Astrocyte (in vitro differentiated cells and primary cell): ENCODE measurements at regions not wholly inside any gene's neighbourhood (a gene's known extent, or its start where the extent isn't known, plus 50 kb on each side); places are given as distances from the start of the nearest gene placed in this dataset.

Source experiments
- DNase-seq: peaks from one replicate; pipeline ENCODE4 v3.0.0-alpha.2; 2010; ENCODE audit warnings: low read depth
- FAIRE-seq: peaks from 2 replicates; lab custom pipeline; 2011; peaks lifted over from hg19 to GRCh38; lab: Jason Lieb, UNC
- H2AFZ ChIP-seq: 2 replicates; pipeline ENCODE4 v1.6.0; 2012; ENCODE audit warnings: low read depth, low read length, inconsistent platforms
- H3K27ac ChIP-seq: 2 replicates; pipeline ENCODE4 v1.5.1; 2011; ENCODE audit warnings: low read depth, low read length, inconsistent platforms
- H3K27me3 ChIP-seq: 2 replicates; pipeline ENCODE4 v1.6.0; 2011; ENCODE audit warnings: low read length, inconsistent platforms; ENCODE audit not compliant: insufficient read depth
- H3K36me3 ChIP-seq: 2 replicates; pipeline ENCODE4 v1.5.1; 2011; ENCODE audit warnings: low read length, inconsistent platforms; ENCODE audit not compliant: insufficient read depth
- H3K4me1 ChIP-seq: 2 replicates; pipeline ENCODE4 v1.5.1; 2011; ENCODE audit warnings: low read length, inconsistent platforms; ENCODE audit not compliant: insufficient read depth
- H3K4me2 ChIP-seq: 2 replicates; pipeline ENCODE4 v1.6.0; 2012; ENCODE audit warnings: low read length, inconsistent platforms
- H3K4me3 ChIP-seq: 2 replicates; pipeline ENCODE4 v1.5.1; 2011; ENCODE audit warnings: low read depth, mild to moderate bottlenecking, low read length, inconsistent platforms; ENCODE audit not compliant: insufficient read depth
- H3K79me2 ChIP-seq: 2 replicates; pipeline ENCODE4 v1.6.0; 2012; ENCODE audit warnings: mild to moderate bottlenecking, low read length, inconsistent platforms; ENCODE audit not compliant: insufficient read depth
- H3K9ac ChIP-seq: 2 replicates; pipeline ENCODE4 v1.6.0; 2012; ENCODE audit warnings: mild to moderate bottlenecking, low read length, inconsistent platforms
- H3K9me3 ChIP-seq: 2 replicates; pipeline ENCODE4 v1.5.1; 2012; ENCODE audit warnings: low read depth, mild to moderate bottlenecking, low read length, inconsistent platforms; ENCODE audit not compliant: insufficient read depth
- H4K20me1 ChIP-seq: 2 replicates; pipeline ENCODE4 v1.6.0; 2012; ENCODE audit warnings: low read length, inconsistent platforms; ENCODE audit not compliant: insufficient read depth
- H3K27ac Mint-ChIP-seq: one replicate; pipeline ENCODE4 v1.8.0; 2021; ENCODE audit warnings: mild to moderate bottlenecking, mixed read lengths; ENCODE audit not compliant: unreplicated experiment
- H3K27me3 Mint-ChIP-seq: one replicate; pipeline ENCODE4 v1.8.0; 2021; ENCODE audit warnings: low read depth, mixed read lengths; ENCODE audit not compliant: unreplicated experiment
- H3K36me3 Mint-ChIP-seq: one replicate; pipeline ENCODE4 v1.8.0; 2021; ENCODE audit warnings: low read depth, mixed read lengths; ENCODE audit not compliant: unreplicated experiment
- H3K4me1 Mint-ChIP-seq: one replicate; pipeline ENCODE4 v1.8.0; 2021; ENCODE audit warnings: low read depth, mixed read lengths; ENCODE audit not compliant: unreplicated experiment
- H3K4me3 Mint-ChIP-seq: one replicate; pipeline ENCODE4 v1.8.0; 2021; ENCODE audit warnings: mild to moderate bottlenecking, moderate library complexity, mixed read lengths; ENCODE audit not compliant: unreplicated experiment
- H3K9me3 Mint-ChIP-seq: one replicate; pipeline ENCODE4 v1.8.0; 2021; ENCODE audit warnings: mild to moderate bottlenecking, mixed read lengths; ENCODE audit not compliant: unreplicated experiment
- CTCF ChIP-seq: IDR thresholded peaks from 2 replicates; pipeline ENCODE4 v1.5.1; 2011; ENCODE audit warnings: low read depth, mild to moderate bottlenecking, inconsistent platforms, low read length, moderate library complexity; ENCODE audit not compliant: insufficient read depth
- EZH2 ChIP-seq: IDR thresholded peaks from 2 replicates; pipeline ENCODE4 v1.6.1; 2012; ENCODE audit warnings: mild to moderate bottlenecking, low read length, inconsistent platforms; ENCODE audit not compliant: insufficient read depth

GRCh38 chr7:106964466-106964865, 80.0 kb upstream of the PRKAR2B start:
- FAIRE-seq (no peak), DNase-seq (no peak)
- H3K4me3 Mint-ChIP-seq = no peak overlapping the region
- H3K4me2 ChIP-seq = no peak overlapping the region
- H3K36me3 Mint-ChIP-seq = no peaks in the 10 kb centered on the region
- H3K9me3 ChIP-seq = no peaks in the 10 kb centered on the region
- no peak for TF ChIP-seq EZH2
- no peak for TF ChIP-seq CTCF
- peaks cover 6% of the 10 kb centered on the region for H3K4me1 Mint-ChIP-seq
- no peak overlapping the region for H3K9ac ChIP-seq
- no peaks in the 10 kb centered on the region for H3K36me3 ChIP-seq
- H2AFZ ChIP-seq = no peak overlapping the region
- no peak overlapping the region for H3K27ac Mint-ChIP-seq
- no peaks in the 10 kb centered on the region for H4K20me1 ChIP-seq
- H3K9me3 Mint-ChIP-seq = peaks cover 3% of the 10 kb centered on the region
- no peak overlapping the region for H3K4me3 ChIP-seq
- H3K27me3 ChIP-seq = peaks cover 9% of the 10 kb centered on the region
- H3K27me3 Mint-ChIP-seq = peaks cover 22% of the 10 kb centered on the region
- H3K79me2 ChIP-seq = no peaks in the 10 kb centered on the region
- H3K27ac ChIP-seq = no peak overlapping the region
- no peaks in the 10 kb centered on the region for H3K4me1 ChIP-seq

DNA sequence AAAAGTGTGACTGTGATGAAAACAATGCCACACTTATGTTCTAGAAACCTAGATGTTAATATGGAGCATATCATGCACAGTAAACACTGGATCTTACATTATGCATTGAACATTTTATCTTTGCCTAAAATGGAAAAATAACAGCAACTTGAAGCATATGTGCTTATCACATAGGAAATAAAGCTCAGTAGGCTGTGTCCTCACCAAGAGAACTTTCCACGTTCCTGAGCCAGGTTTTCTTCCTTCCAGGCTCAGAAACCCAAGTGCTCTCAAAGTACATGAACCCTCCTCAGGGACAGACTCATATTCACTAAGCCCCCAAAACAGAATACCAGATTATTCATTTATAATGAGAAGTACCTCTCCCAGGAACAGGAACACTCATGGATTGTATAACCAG, 79.4 kb upstream of the PRKAR2B start:
- Histone ChIP-seq H3K36me3 (no peaks in the 10 kb centered on the region), H3K9me3 (no peaks in the 10 kb centered on the region), H3K4me3 (no peak overlapping the region), H3K4me1 (no peaks in the 10 kb centered on the region), H4K20me1 (no peaks in the 10 kb centered on the region), H3K79me2 (no peaks in the 10 kb centered on the region), H3K9ac (no peak overlapping the region), H3K27ac (no peak overlapping the region), H2AFZ (no peak overlapping the region), H3K4me2 (no peak overlapping the region), H3K27me3 (peaks cover 9% of the 10 kb centered on the region)
- TF ChIP-seq EZH2 (no peak), CTCF (no peak)
- FAIRE-seq (no peak), DNase-seq (no peak)
- Mint-ChIP-seq H3K27ac (no peak overlapping the region), H3K36me3 (no peaks in the 10 kb centered on the region), H3K4me3 (no peak overlapping the region), H3K27me3 (peaks cover 16% of the 10 kb centered on the region), H3K9me3 (peaks cover 3% of the 10 kb centered on the region), H3K4me1 (peaks cover 6% of the 10 kb centered on the region)

- Mint-ChIP-seq H3K36me3 (no peaks in the 10 kb centered on the region), H3K4me1 (peaks cover 6% of the 10 kb centered on the region), H3K27ac (no peak overlapping the region), H3K4me3 (no peak overlapping the region), H3K9me3 (peaks cover 3% of the 10 kb centered on the region), H3K27me3 (peaks cover 13% of the 10 kb centered on the region)
- TF ChIP-seq CTCF (no peak), EZH2 (no peak)
- Histone ChIP-seq H3K9me3 (no peaks in the 10 kb centered on the region), H3K27ac (no peak overlapping the region), H3K4me3 (no peak overlapping the region), H3K27me3 (peaks cover 9% of the 10 kb centered on the region), H4K20me1 (no peaks in the 10 kb centered on the region), H2AFZ (no peak overlapping the region), H3K4me1 (no peaks in the 10 kb centered on the region), H3K79me2 (no peaks in the 10 kb centered on the region), H3K9ac (no peak overlapping the region), H3K36me3 (no peaks in the 10 kb centered on the region), H3K4me2 (no peak overlapping the region)
- DNase-seq = no peak
- no peak for FAIRE-seq
These were observed 78.4 kb upstream of the PRKAR2B start for GRCh38 chr7:106966121-106966520.
